Stomach smooth muscle (tissue), 2 donors: ENCODE measurements at regions not wholly inside any gene's neighbourhood (a gene's known extent, or its start where the extent isn't known, plus 50 kb on each side); places are given as distances from the start of the nearest gene placed in this dataset.

Experiments used
- H3K27ac ChIP-seq: one replicate; pipeline ENCODE4 v1.7.0; 2013; ENCODE audit warnings: mild to moderate bottlenecking, low read length, inconsistent platforms
- H3K27me3 ChIP-seq, 2 donors: one replicate each; pipeline ENCODE4 v1.7.0; 2013; ENCODE audit warnings: low read length in 2 of 2; ENCODE audit not compliant: insufficient read depth in 2 of 2, control insufficient read depth in 1 of 2
- H3K36me3 ChIP-seq, 2 donors: one replicate each; pipeline ENCODE4 v1.7.0; 2013; ENCODE audit warnings: low read length in 2 of 2; ENCODE audit not compliant: control insufficient read depth in 2 of 2, insufficient read depth in 2 of 2
- H3K4me1 ChIP-seq: one replicate; pipeline ENCODE4 v1.7.0; 2013; ENCODE audit warnings: low read length; ENCODE audit not compliant: control insufficient read depth, insufficient read depth
- H3K4me3 ChIP-seq, 2 donors: one replicate each; pipeline ENCODE4 v1.7.0; 2013; ENCODE audit warnings: low read length in 2 of 2
- H3K9ac ChIP-seq, 2 donors: one replicate each; pipeline ENCODE4 v1.7.0; 2013; ENCODE audit warnings: low read length in 2 of 2, mild to moderate bottlenecking in 1 of 2
- H3K9me3 ChIP-seq, 2 donors: one replicate each; pipeline ENCODE4 v1.7.0; 2013; ENCODE audit warnings: low read length in 2 of 2; ENCODE audit not compliant: control insufficient read depth in 2 of 2
- donor health status: healthy.
- donor health status: Pancreatic carcinoma.

GRCh38 chr3:25376340-25376739 is 51.7 kb upstream of the RARB start:
- H3K27ac ChIP-seq = no peak overlapping the region
- H3K27me3 ChIP-seq = no peaks in the 10 kb centered on the region
- H3K9ac ChIP-seq = no peak overlapping the region
- H3K36me3 ChIP-seq = no peaks in the 10 kb centered on the region
- no peak overlapping the region for H3K4me3 ChIP-seq
- H3K9me3 ChIP-seq = no peaks in the 10 kb centered on the region
- H3K4me1 ChIP-seq = no peaks in the 10 kb centered on the region

- no peaks in the 10 kb centered on the region for H3K9me3 ChIP-seq
- no peaks in the 10 kb centered on the region for H3K36me3 ChIP-seq
- H3K27me3 ChIP-seq = no peaks in the 10 kb centered on the region
- no peak overlapping the region for H3K9ac ChIP-seq
- H3K27ac ChIP-seq = no peak overlapping the region
- no peaks in the 10 kb centered on the region for H3K4me1 ChIP-seq
- no peak overlapping the region for H3K4me3 ChIP-seq
Measured at GRCh38 chr3:25377042-25377441, 51.0 kb upstream of the RARB start.
